OCI-LY3 (cell line): ENCODE measurements at regions not wholly inside any gene's neighbourhood (a gene's known extent, or its start where the extent isn't known, plus 50 kb on each side); places are given as distances from the start of the nearest gene placed in this dataset.

Source experiments
- H2AFZ ChIP-seq: fragments of 200-600, 300-600 bp; shearing (Covaris generic); 2 replicates; pipeline ENCODE4 v1.6.0; 2014; ENCODE audit warnings: antibody characterized with exemption, low read depth, low read length
- H3K27ac ChIP-seq: fragments of 200-600, 300-600 bp; sonication (generic); 2 replicates; pipeline ENCODE4 v1.5.1; 2014; ENCODE audit warnings: mild to moderate bottlenecking, low read length, moderate library complexity, mixed read lengths
- H3K27me3 ChIP-seq: fragments of 200-600, 300-600 bp; sonication (generic); 2 replicates; pipeline ENCODE4 v1.6.1; 2014; ENCODE audit warnings: low read depth, low read length, mixed read lengths
- H3K36me3 ChIP-seq: fragments of 200-600, 300-600 bp; sonication (generic); replicated peaks from 2 replicates; pipeline ENCODE3; 2014; ENCODE audit warnings: low read depth, low read length, mixed read lengths
- H3K4me1 ChIP-seq: fragments of 300-600, 200-600 bp; sonication (generic); 2 replicates; pipeline ENCODE4 v1.6.1; 2014; ENCODE audit warnings: low read length, mixed read lengths
- H3K4me2 ChIP-seq: fragments of 200-600, 300-600 bp; sonication (generic); 2 replicates; pipeline ENCODE4 v1.6.1; 2014; ENCODE audit warnings: low read length, mixed read lengths
- H3K4me3 ChIP-seq: fragments of 300-600, 200-600 bp; sonication (generic); 2 replicates; pipeline ENCODE4 v1.5.1; 2014; ENCODE audit warnings: antibody characterized with exemption, mild to moderate bottlenecking, low read length, moderate library complexity
- H3K79me2 ChIP-seq: fragments of 300-600, 200-600 bp; shearing (Covaris generic); 2 replicates; pipeline ENCODE4 v1.6.1; 2014; ENCODE audit warnings: mild to moderate bottlenecking, low read length, mixed read lengths
- H3K9ac ChIP-seq: fragments of 300-600, 200-600 bp; shearing (Covaris generic); 2 replicates; pipeline ENCODE4 v1.6.0; 2014; ENCODE audit warnings: mild to moderate bottlenecking, low read length, moderate library complexity
- H3K9me3 ChIP-seq: fragments of 200-600, 300-600 bp; shearing (Covaris generic); 2 replicates; pipeline ENCODE4 v1.6.1; 2014; ENCODE audit warnings: low read length, mixed read lengths; ENCODE audit not compliant: insufficient read depth
- H4K20me1 ChIP-seq: fragments of 200-600, 300-600 bp; sonication (generic); 2 replicates; pipeline ENCODE4 v1.6.1; 2016; ENCODE audit warnings: low read length, mixed read lengths; ENCODE audit not compliant: insufficient read depth
- CTCF ChIP-seq: fragments of 200-600, 300-600 bp; sonication (generic); IDR thresholded peaks from 2 replicates; pipeline ENCODE4 v1.5.1; 2014; ENCODE audit warnings: antibody characterized with exemption, low read length, low read depth
- EZH2phosphoT487 ChIP-seq: fragments of 200-600 bp; shearing (Covaris generic); IDR thresholded peaks from 2 replicates; pipeline ENCODE4 v1.6.1; 2018; ENCODE audit warnings: antibody characterized with exemption, mixed run types, low read depth

DNA sequence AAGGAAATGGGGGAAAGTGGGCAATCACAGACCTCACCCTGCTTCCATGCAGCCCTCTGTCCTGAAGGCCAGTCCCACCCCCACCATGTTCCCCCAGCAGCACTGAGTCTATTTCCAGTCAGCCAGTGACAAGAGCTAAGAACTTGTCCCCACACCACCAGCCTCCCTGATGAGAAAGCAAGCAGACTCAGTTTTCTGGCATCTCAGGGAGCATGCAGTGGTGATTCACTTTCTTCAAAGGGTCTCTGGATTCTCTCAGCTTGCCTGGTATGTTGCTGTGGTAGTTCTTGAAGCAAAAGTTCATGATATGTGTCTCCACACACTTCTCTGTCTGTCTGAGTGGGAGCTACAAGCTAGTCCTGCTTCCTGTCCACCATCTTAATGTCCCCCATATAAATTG is 799.9 kb upstream of the TYRP1 start:
- H3K27ac ChIP-seq: no peak overlapping the region
- TF ChIP-seq CTCF: no peak
- no peak for TF ChIP-seq EZH2phosphoT487
- no peak overlapping the region for H3K4me2 ChIP-seq

GRCh38 chr9:11894136-11894535 is 799.0 kb upstream of the TYRP1 start:
- no peak for TF ChIP-seq EZH2phosphoT487
- no peak overlapping the region for H3K27ac ChIP-seq
- no peaks in the 10 kb centered on the region for H3K79me2 ChIP-seq
- H3K27me3 ChIP-seq: no peaks in the 10 kb centered on the region
- H3K4me1 ChIP-seq: no peaks in the 10 kb centered on the region
- no peak overlapping the region for H3K9ac ChIP-seq
- no peaks in the 10 kb centered on the region for H4K20me1 ChIP-seq
- H3K4me2 ChIP-seq: no peak overlapping the region
- no peaks in the 10 kb centered on the region for H3K36me3 ChIP-seq
- H3K9me3 ChIP-seq: no peaks in the 10 kb centered on the region
- no peak overlapping the region for H3K4me3 ChIP-seq
- no peak overlapping the region for H2AFZ ChIP-seq

More for the DNA sequence above, 799.9 kb upstream of the TYRP1 start:
- no peak overlapping the region for H3K9ac ChIP-seq
- H3K79me2 ChIP-seq: no peaks in the 10 kb centered on the region
- no peaks in the 10 kb centered on the region for H4K20me1 ChIP-seq
- no peak overlapping the region for H3K4me3 ChIP-seq
- no peaks in the 10 kb centered on the region for H3K4me1 ChIP-seq
- no peaks in the 10 kb centered on the region for H3K9me3 ChIP-seq
- H2AFZ ChIP-seq: no peak overlapping the region
- no peaks in the 10 kb centered on the region for H3K36me3 ChIP-seq
- no peaks in the 10 kb centered on the region for H3K27me3 ChIP-seq

DNA sequence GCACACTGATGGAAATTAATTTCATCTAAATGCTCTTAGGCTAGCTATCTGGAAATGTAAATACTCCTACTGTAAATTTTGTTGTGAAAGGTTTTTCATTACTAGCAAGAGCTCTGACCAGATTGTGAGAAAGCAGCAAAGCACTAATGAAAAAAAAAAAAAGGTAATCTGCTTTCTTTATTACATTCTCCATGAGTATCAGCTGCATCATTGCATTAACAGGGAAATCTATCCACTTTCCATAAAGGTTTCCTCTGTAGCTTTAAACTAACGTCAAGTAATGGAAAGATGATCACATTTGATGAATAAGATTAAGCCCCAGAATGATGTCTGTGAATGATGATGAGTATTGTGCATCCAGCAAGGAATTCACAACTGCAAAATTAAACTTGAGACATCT is 790.6 kb upstream of the TYRP1 start:
- Histone ChIP-seq H3K9ac (no peak overlapping the region), H2AFZ (no peak overlapping the region), H3K4me2 (no peak overlapping the region), H4K20me1 (no peaks in the 10 kb centered on the region), H3K4me3 (no peak overlapping the region), H3K9me3 (no peaks in the 10 kb centered on the region), H3K79me2 (no peaks in the 10 kb centered on the region), H3K27me3 (no peaks in the 10 kb centered on the region), H3K27ac (no peak overlapping the region), H3K36me3 (no peaks in the 10 kb centered on the region), H3K4me1 (peaks cover 8% of the 10 kb centered on the region)
- TF ChIP-seq EZH2phosphoT487 (no peak), CTCF (no peak)

- Histone ChIP-seq H3K9ac (no peak overlapping the region), H3K27me3 (no peaks in the 10 kb centered on the region), H3K79me2 (no peaks in the 10 kb centered on the region), H4K20me1 (no peaks in the 10 kb centered on the region), H2AFZ (no peak overlapping the region), H3K4me1 (no peaks in the 10 kb centered on the region), H3K4me2 (no peak overlapping the region), H3K27ac (no peak overlapping the region), H3K36me3 (no peaks in the 10 kb centered on the region), H3K4me3 (no peak overlapping the region), H3K9me3 (no peaks in the 10 kb centered on the region)
- no peak for TF ChIP-seq CTCF
- TF ChIP-seq EZH2phosphoT487: no peak
Measured at GRCh38 chr9:11915699-11916098, 777.5 kb upstream of the TYRP1 start.

DNA sequence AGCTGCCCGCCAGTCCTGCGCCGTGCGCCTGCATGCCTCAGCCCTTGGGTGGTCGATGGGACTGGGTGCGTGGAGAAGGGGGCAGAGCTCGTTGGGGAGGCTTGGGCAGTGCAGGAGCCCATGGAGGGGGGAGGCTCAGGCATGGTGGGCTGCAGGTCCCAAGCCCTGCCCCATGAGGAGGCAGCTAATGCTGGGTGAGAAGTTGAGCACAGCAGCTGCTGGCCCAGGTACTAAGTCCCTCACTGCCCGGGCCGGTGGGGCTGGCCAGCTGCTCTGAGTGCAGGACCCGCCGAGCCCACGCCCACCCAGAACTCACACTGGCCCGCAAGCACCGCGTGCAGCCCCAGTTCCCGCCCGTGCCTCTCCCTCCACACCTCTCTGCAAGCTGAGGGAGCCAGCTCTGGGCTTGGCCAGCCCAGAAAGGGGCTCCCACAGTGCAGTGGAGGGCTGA is 764.3 kb upstream of the TYRP1 start:
- no peaks in the 10 kb centered on the region for H4K20me1 ChIP-seq
- no peak overlapping the region for H3K27ac ChIP-seq
- TF ChIP-seq EZH2phosphoT487: no peak
- TF ChIP-seq CTCF: no peak
- H3K4me2 ChIP-seq: no peak overlapping the region
- no peaks in the 10 kb centered on the region for H3K79me2 ChIP-seq
- no peak overlapping the region for H3K4me3 ChIP-seq
- no peaks in the 10 kb centered on the region for H3K4me1 ChIP-seq
- no peaks in the 10 kb centered on the region for H3K9me3 ChIP-seq
- H2AFZ ChIP-seq: no peak overlapping the region
- H3K9ac ChIP-seq: no peak overlapping the region
- H3K36me3 ChIP-seq: no peaks in the 10 kb centered on the region
- H3K27me3 ChIP-seq: no peaks in the 10 kb centered on the region
